ENCODE measurements at regions not wholly inside any gene's neighbourhood (a gene's known extent, or its start where the extent isn't known, plus 50 kb on each side); places are given as distances from the start of the nearest gene placed in this dataset.

DNA sequence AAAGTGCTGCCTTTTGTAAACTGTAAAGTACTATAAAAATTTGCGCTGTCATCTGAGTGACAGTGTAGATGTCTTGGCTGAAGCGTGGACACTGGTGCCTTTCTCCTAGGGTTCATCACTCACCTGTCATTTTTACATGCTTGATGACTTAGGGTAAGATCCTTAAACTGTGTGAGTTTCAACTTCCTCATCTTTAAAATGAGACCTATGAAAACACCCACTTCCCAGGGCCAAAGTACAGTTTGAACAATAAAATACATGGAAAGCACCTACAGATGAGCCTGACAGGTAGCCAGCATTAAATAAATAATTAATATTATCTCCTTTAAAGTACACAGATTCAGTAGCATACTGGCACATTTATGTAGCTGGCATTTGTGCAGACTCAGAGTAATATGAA lies 309.9 kb downstream of the CHRM3 start:
- no peak for DNase-seq

DNA sequence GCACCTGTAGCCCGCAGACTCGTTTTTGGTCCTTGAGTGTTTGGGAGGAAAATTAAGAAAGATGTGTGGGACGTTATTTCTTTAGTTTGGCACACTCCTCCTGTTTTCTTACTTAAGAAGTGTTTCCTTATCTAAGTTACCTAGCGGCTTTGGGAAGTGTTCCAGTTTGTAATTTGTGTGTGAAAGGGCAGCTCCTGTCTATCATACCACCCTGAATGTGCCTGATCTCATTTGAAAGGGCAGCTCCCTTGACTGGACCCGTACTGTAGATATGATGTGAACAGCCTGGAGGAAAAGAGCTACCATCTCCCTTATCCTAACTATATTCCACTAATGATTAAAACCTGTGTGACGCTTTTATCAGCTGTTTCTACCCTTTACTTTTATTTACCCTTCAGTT lies 314.3 kb downstream of the CHRM3 start:
- DNase-seq = no peak

DNA sequence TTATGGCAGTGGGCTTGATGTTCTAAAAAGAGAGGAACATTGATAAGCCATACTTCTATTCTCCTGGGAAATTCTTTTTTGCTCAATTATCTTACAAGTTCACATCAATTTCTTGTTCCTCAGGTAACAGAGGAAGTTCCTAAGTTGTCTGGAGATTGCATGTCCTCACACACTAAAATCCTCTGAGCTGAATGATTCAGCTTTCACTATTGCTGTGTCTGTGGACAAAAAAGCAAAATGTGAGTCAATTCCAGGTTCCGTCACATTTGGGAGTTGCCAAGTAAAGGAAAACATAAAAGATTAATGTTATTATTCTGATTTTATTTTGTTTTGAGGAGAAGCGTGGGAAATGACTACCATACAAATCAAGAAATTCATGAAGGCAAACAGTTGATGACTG lies 316.7 kb downstream of the CHRM3 start:
- no peak for DNase-seq

GRCh38 chr1:239706245-239706892 lies 320.0 kb downstream of the CHRM3 start:
- no peak for DNase-seq

GRCh38 chr1:239707615-239708014 lies 321.2 kb downstream of the CHRM3 start:
- no peak for DNase-seq

GRCh38 chr1:239708622-239709021 lies 322.3 kb downstream of the CHRM3 start:
- DNase-seq = no peak

DNA sequence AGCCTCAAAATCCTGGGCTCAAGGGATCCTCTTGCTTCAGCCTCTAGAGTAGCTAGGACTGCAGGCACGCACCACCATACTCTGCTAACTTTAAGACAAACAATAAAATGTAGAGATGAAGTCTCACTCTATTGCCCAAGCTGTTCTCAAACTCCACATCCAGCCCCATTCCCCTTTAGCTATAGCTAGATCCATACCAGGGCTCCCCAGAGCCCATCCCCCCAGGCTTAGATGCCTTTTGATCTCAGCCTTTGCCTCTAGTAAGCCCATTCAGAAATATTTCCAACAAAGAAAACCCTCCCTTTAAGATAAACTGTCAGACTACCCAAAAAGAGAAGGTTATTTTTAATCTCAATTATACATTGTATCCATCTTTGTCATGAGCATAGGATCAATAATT lies 325.4 kb downstream of the CHRM3 start:
- DNase-seq = no peak

DNA sequence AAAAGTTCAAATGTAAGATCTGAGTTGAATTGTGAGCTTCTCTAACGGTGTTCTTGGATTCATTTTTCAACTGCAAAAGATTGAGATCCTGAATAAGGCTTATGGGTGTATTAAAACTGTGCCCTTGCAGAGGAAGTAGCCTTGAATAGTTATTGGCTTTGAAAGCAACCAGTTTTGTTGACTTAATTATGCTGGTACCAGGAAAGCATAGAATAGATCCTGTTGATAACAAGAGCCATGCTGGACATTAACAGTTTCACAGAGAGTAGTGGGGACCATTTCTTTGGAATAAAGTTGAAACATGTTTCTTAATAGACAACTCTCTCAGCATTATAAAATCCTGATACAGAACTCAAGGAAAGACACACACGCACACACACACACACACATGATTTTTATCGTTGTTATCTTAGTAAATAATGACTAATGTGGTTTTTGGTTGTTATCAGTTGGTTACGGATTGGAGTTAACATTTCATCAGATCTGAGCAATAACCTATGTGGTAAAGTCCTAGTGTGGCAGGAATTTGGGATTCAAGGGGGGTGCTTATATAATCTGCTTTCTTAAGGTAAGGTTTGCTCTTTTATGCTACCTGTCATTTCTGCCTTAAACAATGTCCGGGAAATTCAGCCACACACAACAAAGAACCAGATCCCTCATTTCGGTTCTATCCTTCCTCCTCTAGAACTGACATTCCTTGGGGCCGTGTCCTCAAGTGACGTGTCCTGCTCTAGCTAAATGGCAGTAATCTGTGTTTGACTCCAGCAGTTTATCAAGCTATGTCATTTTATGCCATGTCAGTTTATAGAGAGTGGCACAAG lies 330.9 kb downstream of the CHRM3 start:
- DNase-seq = no peak

DNA sequence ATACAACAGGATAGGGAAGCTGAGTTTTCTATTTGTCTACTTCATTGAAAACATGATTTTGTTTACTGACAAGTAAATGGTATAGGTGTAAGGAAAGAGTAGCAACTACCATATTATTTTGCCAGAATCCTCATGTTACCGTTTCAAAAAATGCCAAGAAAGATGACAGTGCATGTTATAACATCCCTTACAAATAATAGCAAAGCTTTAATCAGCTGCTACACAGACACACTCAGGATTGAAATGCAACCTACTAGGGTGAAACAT lies 331.5 kb downstream of the CHRM3 start:
- no peak for DNase-seq

- no peak for DNase-seq
Observed at GRCh38 chr1:239718571-239718970, 332.2 kb downstream of the CHRM3 start.

DNA sequence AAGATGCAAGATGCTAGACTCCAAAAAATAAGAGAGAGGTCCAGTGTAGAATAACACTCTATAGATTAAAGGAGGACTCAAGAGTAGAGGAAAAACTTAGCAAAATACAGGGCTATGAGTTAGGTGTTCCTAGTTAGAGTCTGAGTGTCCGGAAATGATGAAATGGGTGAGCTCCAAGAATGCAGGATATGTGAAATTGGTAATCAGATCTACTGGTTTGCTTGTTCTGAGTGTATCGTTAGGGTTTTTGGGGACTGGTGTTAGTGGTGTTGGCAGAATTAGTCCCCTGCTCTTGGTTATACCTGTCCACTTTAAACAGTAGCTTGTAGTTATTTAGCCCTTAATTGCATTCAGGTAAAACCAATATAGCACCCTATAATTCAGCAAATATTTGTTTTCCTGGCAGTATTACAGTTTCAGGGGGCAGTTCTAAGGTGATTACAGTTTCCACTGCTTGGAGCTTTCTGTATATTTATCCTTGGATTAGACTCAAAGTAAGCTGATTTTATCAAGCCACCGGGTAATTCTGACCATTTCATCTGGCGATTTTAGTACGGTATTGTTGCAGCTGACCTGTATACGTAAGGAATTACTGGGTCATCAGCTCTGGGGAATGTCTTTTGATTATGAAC lies 332.7 kb downstream of the CHRM3 start:
- DNase-seq = no peak

- DNase-seq = no peak
Observed at GRCh38 chr1:239719642-239720258, 333.4 kb downstream of the CHRM3 start.

GRCh38 chr1:239722035-239722434 lies 335.7 kb downstream of the CHRM3 start:
- no peak for DNase-seq

- no peak for DNase-seq
Observed at GRCh38 chr1:239723776-239724367, 337.5 kb downstream of the CHRM3 start.

- DNase-seq = no peak
Observed at GRCh38 chr1:239725371-239725770, 339.0 kb downstream of the CHRM3 start.

- DNase-seq = no peak
Observed at GRCh38 chr1:239725933-239726332, 339.6 kb downstream of the CHRM3 start.

- DNase-seq = no peak
Observed at GRCh38 chr1:239730378-239730777, 344.0 kb downstream of the CHRM3 start.

GRCh38 chr1:239731082-239731748 lies 344.8 kb downstream of the CHRM3 start:
- DNase-seq = no peak

DNA sequence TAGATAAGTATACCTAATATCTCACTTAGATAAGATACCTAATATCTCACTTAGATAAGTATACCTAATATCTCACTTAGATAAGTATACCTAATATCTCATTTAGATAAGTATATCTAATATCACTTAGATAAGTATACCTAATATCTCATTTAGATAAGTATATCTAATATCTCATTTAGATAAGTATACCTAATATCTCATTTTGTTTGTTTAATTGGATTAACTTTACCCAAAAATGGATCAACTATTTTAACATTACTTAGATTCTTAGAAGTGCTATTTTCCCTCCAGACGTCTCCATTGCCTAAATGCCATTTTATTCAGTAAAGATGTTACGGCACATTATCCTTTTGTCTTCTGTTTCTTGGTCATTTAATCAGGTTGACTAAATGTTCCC lies 346.4 kb downstream of the CHRM3 start:
- no peak for DNase-seq

DNA sequence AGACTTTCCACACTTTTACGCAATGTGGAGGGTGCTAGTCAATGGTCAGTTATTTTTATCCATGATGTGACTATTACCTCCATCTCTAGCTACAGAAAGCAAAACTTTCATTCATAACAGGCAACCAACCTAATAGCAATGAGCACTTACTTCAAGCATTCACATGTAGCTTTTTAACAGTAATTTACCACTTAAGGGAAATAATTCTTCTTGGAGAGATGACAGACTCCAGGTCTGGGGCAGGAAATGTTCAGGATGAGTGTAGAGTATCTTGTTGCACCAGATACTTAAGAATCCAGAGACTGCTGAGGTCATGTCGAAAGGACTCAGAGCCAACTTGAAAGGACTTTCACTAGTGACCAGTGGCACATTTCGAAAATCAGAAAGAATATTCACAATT lies 347.6 kb downstream of the CHRM3 start:
- no peak for DNase-seq

DNA sequence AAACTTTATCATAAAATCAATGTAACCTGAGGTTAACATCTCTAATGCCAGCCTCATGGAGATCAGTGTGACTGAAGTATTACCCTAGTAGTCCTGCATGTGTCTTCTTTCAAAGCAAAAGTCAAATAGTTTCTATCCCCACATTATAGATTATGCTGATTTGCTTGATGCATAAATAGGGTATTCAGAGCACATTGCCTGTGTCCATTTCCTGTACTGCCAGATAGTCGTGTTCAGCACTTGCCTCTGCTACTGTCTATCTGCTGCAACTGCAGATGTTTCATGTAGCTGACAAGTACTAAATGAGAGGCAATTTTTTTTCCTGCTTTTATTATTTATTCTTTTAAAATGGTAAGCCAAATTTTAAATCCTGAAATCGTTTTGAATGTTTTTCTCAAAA lies 348.7 kb downstream of the CHRM3 start:
- no peak for DNase-seq

DNA sequence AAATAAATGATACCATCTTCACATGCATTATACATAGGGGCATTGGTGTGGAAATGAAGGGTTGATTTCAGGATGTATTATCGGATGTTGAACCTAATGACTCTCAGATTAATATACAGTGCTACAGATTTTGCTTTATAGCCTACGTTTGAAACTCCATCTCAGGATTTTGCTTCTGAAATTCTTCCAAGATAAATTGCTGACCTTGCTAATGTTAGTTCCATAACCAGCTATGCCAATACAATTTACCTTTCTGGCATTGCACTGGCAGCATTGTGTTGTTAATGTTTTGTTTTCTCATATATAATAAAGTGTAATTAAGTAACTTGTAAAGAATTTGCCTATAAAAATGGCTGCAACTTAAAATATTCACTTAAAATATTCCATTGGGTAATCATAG lies 350.1 kb downstream of the CHRM3 start:
- no peak for DNase-seq

DNA sequence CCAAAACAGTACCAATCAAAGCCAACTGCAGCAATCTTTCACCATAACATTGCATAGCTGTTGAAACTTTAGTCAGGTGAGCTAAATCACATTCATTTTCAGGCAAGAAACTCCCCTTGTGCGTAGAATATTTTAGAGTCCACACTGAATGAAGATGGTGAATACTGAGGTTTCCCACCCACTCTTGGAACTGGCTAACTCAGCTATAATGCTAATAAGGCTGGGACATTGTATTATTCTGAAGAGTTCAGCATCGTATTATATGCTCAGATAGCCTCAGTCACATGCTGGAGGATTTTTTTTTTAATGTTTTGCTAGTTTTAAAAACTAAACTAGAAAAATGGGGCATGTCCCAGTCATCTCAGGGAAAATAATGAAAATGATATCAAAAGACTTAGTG lies 352.3 kb upstream of the FMN2 start:
- no peak for DNase-seq
